IMR-90 (cell line): ENCODE measurements at regions not wholly inside any gene's neighbourhood (a gene's known extent, or its start where the extent isn't known, plus 50 kb on each side); places are given as distances from the start of the nearest gene placed in this dataset.

ENCODE experiments used
- ATAC-seq: fragments of 200-7000 bp; cut with Tn5 transposase; 2 replicates; pipeline ENCODE4 v1.9.1; 2020; ENCODE audit warnings: low read depth, mild to moderate bottlenecking, moderate library complexity
- BruUV-seq: library from RNA; stranded (reverse); fragments of 400-500 nt; replicated peaks from 2 replicates; lab custom pipeline; 2021; lab: Mats Ljungman, UMichigan
- CTCF ChIA-PET: fragments of 300-600 bp; formaldehyde crosslinking; extraction: SDS; loops from one replicate; lab custom pipeline; 2021; ENCODE audit warnings: antibody characterized with exemption; lab: Yijun Ruan, JAX
- POLR2A ChIA-PET: fragments of 300-600 bp; sonication (Branson Sonifier 250); formaldehyde crosslinking; loops from one replicate; lab custom pipeline; 2022; ENCODE audit warnings: antibody characterized with exemption; ENCODE audit not compliant: unreplicated experiment; lab: Charles Lee
- DNase-seq: peaks from one replicate; pipeline ENCODE4 v3.0.0; 2013
- H2AFZ ChIP-seq: replicated peaks from 2 replicates; pipeline ENCODE3; 2013; ENCODE audit warnings: low read length, mild to moderate bottlenecking; ENCODE audit not compliant: poor library complexity
- H2AK5ac ChIP-seq: 2 replicates; pipeline ENCODE4 v1.6.1; 2013; ENCODE audit warnings: low read depth, low read length, inconsistent platforms
- H2AK9ac ChIP-seq: replicated peaks from 2 replicates; pipeline ENCODE3; 2013; ENCODE audit warnings: mild to moderate bottlenecking, low read depth, low read length, moderate library complexity; ENCODE audit not compliant: poor library complexity
- H2BK120ac ChIP-seq: 2 replicates; pipeline ENCODE4 v1.6.1; 2013; ENCODE audit warnings: low read depth, low read length, inconsistent platforms
- H2BK15ac ChIP-seq: 3 replicates; pipeline ENCODE4 v1.6.1; 2013; ENCODE audit warnings: low read depth, low read length, inconsistent platforms
- H2BK20ac ChIP-seq: 2 replicates; pipeline ENCODE4 v1.6.1; 2013; ENCODE audit warnings: low read depth, mild to moderate bottlenecking, inconsistent platforms, low read length, moderate library complexity
- H2BK5ac ChIP-seq: 2 replicates; pipeline ENCODE4 v1.6.1; 2013; ENCODE audit warnings: mild to moderate bottlenecking, low read depth, low read length, inconsistent platforms; ENCODE audit not compliant: poor library complexity, severe bottlenecking
- H3K14ac ChIP-seq: replicated peaks from 2 replicates; pipeline ENCODE4 v1.6.1; 2013; ENCODE audit warnings: low read depth, low read length, inconsistent platforms
- H3K18ac ChIP-seq: 2 replicates; pipeline ENCODE4 v1.6.1; 2013; ENCODE audit warnings: low read depth, low read length, control low read depth
- H3K23ac ChIP-seq: 2 replicates; pipeline ENCODE4 v1.6.1; 2013; ENCODE audit warnings: low read depth, low read length, inconsistent platforms
- H3K27ac ChIP-seq: 2 replicates; pipeline ENCODE4 v1.5.1; 2013; ENCODE audit warnings: mild to moderate bottlenecking, control low read depth, low read length; ENCODE audit not compliant: insufficient read depth
- H3K27me3 ChIP-seq: 2 replicates; pipeline ENCODE4 v1.6.1; 2013; ENCODE audit warnings: low read length; ENCODE audit not compliant: control insufficient read depth, insufficient read depth
- H3K36me3 ChIP-seq: 2 replicates; pipeline ENCODE4 v1.6.1; 2013; ENCODE audit warnings: low read length, mixed read lengths; ENCODE audit not compliant: control insufficient read depth, insufficient read depth
- H3K4ac ChIP-seq: 2 replicates; pipeline ENCODE4 v1.6.1; 2013; ENCODE audit warnings: low read depth, low read length, inconsistent platforms
- H3K4me1 ChIP-seq: 2 replicates; pipeline ENCODE4 v1.6.1; 2013; ENCODE audit warnings: low read length, mixed read lengths; ENCODE audit not compliant: control insufficient read depth, insufficient read depth
- H3K4me2 ChIP-seq: 2 replicates; pipeline ENCODE4 v1.6.1; 2013; ENCODE audit warnings: low read depth, mild to moderate bottlenecking, control low read depth, low read length, moderate library complexity
- H3K4me3 ChIP-seq: 2 replicates; pipeline ENCODE4 v1.5.1; 2013; ENCODE audit warnings: low read depth, mild to moderate bottlenecking, control low read depth, low read length, moderate library complexity; ENCODE audit not compliant: insufficient read depth
- H3K56ac ChIP-seq: 2 replicates; pipeline ENCODE4 v1.6.1; 2013; ENCODE audit warnings: low read length, inconsistent platforms; ENCODE audit not compliant: insufficient read depth; ENCODE audit errors: extremely low read depth
- H3K79me1 ChIP-seq, 2 experiments: 2 replicates each; pipeline ENCODE4 v1.6.1; 2013; ENCODE audit warnings: low read length in 2 of 2, inconsistent platforms in 1 of 2, low read depth in 1 of 2
- H3K9ac ChIP-seq: 2 replicates; pipeline ENCODE4 v1.6.1; 2013; ENCODE audit warnings: low read depth, low read length, control low read depth
- H3K9me1 ChIP-seq: 2 replicates; pipeline ENCODE4 v1.6.1; 2013; ENCODE audit warnings: low read length, inconsistent platforms; ENCODE audit not compliant: insufficient read depth
- H3K9me3 ChIP-seq: 2 replicates; pipeline ENCODE4 v1.6.1; 2013; ENCODE audit warnings: low read length; ENCODE audit not compliant: control insufficient read depth, insufficient read depth
- H4K20me1 ChIP-seq: 2 replicates; pipeline ENCODE4 v1.6.1; 2013; ENCODE audit warnings: low read length, inconsistent platforms; ENCODE audit not compliant: insufficient read depth
- H4K5ac ChIP-seq: 2 replicates; pipeline ENCODE4 v1.6.1; 2013; ENCODE audit warnings: mild to moderate bottlenecking, low read depth, low read length, control low read depth
- H4K8ac ChIP-seq, 2 experiments: 2 replicates each; pipeline ENCODE4 v1.6.1; 2013; ENCODE audit warnings: low read depth in 2 of 2, low read length in 2 of 2, control low read depth in 1 of 2, inconsistent platforms in 1 of 2
- H4K91ac ChIP-seq: 2 replicates; pipeline ENCODE4 v1.6.1; 2013; ENCODE audit warnings: low read depth, low read length, inconsistent platforms; ENCODE audit not compliant: insufficient read depth
- CTCF ChIP-seq: conservative IDR thresholded peaks from 2 replicates; pipeline ENCODE4 v1.5.1; 2012; ENCODE audit warnings: mild to moderate bottlenecking, low read depth, low read length, improper control_type of control experiment
- FOS ChIP-seq: fragments of 150-350 bp; IDR thresholded peaks from 2 replicates; pipeline ENCODE4 v1.6.1; 2016; ENCODE audit warnings: low read depth, low read length
- MAFK ChIP-seq: IDR thresholded peaks from 2 replicates; pipeline ENCODE4 v1.6.1; 2012; ENCODE audit warnings: low read depth, low read length, improper control_type of control experiment
- NFE2L2 ChIP-seq: fragments of 150-350 bp; IDR thresholded peaks from 2 replicates; pipeline ENCODE4 v1.6.1; 2016; ENCODE audit warnings: low read depth, mild to moderate bottlenecking, low read length
- RCOR1 ChIP-seq: IDR thresholded peaks from 2 replicates; pipeline ENCODE4 v1.6.1; 2012; ENCODE audit warnings: mild to moderate bottlenecking, low read length, improper control_type of control experiment; ENCODE audit not compliant: insufficient replicate concordance
- SMC3 ChIP-seq: fragments of 150-350 bp; IDR thresholded peaks from 2 replicates; pipeline ENCODE4 v1.6.1; 2016; ENCODE audit warnings: low read depth, mild to moderate bottlenecking, antibody characterized with exemption, low read length, moderate library complexity
- WGBS, 2 experiments: methylation state at CpG; one replicate each; pipeline versions ENCODE4 v1.1.5 to v1.1.7; 2013; ENCODE audit warnings: missing lambda C conversion rate in 2 of 2; ENCODE audit not compliant: insufficient read length in 1 of 2; ENCODE audit errors: extremely low coverage in 2 of 2; 5-methylcytosine and 5-hydroxymethylcytosine counted together
- dilution Hi-C: fragments of 300-500 bp; cut with HindIII; formaldehyde crosslinking; loops from one replicate; pipeline ENCODE4 v1.14.3; 2018; ENCODE audit warnings: low sequenced_read_pairs; ENCODE audit not compliant: unreplicated experiment
- in situ Hi-C: fragments of 300-500 bp; cut with MboI; formaldehyde crosslinking; loops from 3 replicates; pipeline ENCODE4 v1.14.3; 2019; ENCODE audit warnings: low sequenced_read_pairs, inconsistent platforms, mixed read lengths
- intact Hi-C: fragments of 100-400 bp; cut with micrococcal nuclease; formaldehyde crosslinking; loops from 2 replicates; pipeline ENCODE4 v1.10.0; 2022

GRCh38 chr10:60476451-60476850 is 86.8 kb upstream of the ANK3 start:
- Histone ChIP-seq H3K79me1 (no peaks in the 10 kb centered on the region), H4K20me1 (no peaks in the 10 kb centered on the region), H3K36me3 (no peaks in the 10 kb centered on the region), H2AK5ac (no peak overlapping the region), H3K27ac (no peak overlapping the region), H3K9me3 (no peaks in the 10 kb centered on the region), H3K18ac (no peak overlapping the region), H3K4me3 (no peak overlapping the region), H2AFZ (no peak overlapping the region), H4K8ac (no peak overlapping the region), H4K5ac (no peak overlapping the region), H4K91ac (no peak overlapping the region), H3K56ac (no peak overlapping the region), H3K4me1 (no peaks in the 10 kb centered on the region), H2BK20ac (no peak overlapping the region), H2BK5ac (no peak overlapping the region), H2AK9ac (no peak overlapping the region), H3K9me1 (no peaks in the 10 kb centered on the region), H3K9ac (no peak overlapping the region), H2BK15ac (no peak overlapping the region), H3K14ac (no peak overlapping the region), H2BK120ac (no peak overlapping the region), H3K4ac (no peak overlapping the region), H3K4me2 (no peak overlapping the region), H3K27me3 (no peaks in the 10 kb centered on the region), H3K23ac (no peak overlapping the region)
- TF ChIP-seq SMC3 (no peak), RCOR1 (no peak), MAFK (no peak), FOS (no peak), CTCF (no peak), NFE2L2 (no peak)
- ATAC-seq (no peak), DNase-seq (no peak)
- in situ Hi-C loops = no loop called here
- no TSS peak for BruUV-seq
- no CpG with 5 or more reads among the region's 2 CpGs for WGBS, 2 experiments
- ChIA-PET POLR2A (no interaction called here), CTCF (interaction anchor here (0.7 kb wide), 1 partner anchor 35 kb away, joined by 3 read pairs; no protein-coding TSS in a partner anchor)
- dilution Hi-C loops = no loop called here
- intact Hi-C loops = no loop called here
